ENCODE measurements at regions not wholly inside any gene's neighbourhood (a gene's known extent, or its start where the extent isn't known, plus 50 kb on each side); places are given as distances from the start of the nearest gene placed in this dataset.

DNA sequence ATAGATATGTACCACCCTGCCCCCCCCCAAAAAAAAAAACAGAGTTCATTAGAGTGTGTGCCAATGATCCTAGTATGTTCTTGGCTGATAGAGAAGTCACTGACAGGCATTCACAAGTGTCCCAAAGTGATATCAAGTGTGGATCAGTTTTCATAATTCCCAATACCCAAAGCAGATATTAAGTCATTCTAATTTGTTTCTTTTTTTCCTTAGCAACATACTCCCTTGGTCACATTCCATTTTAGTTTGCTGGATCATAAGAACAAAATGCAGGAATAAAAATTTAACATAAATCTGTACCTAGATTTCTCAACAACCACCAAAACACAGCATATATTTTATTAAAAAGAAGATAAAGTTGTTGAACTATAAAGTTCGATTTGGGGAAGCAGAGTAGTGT lies 129.8 kb upstream of the PALMD start:
- Histone ChIP-seq H4K20me1 (no peaks in the 10 kb centered on the region), H3K36me3 (no peaks in the 10 kb centered on the region), H3K4me1 (no peaks in the 10 kb centered on the region), H3K27me3 (no peaks in the 10 kb centered on the region), H3K4me3 (no peak overlapping the region), H3K4me2 (no peak overlapping the region), H3K9ac (no peak overlapping the region), H3K9me3 (no peaks in the 10 kb centered on the region), H3K27ac (no peak overlapping the region)
- TF ChIP-seq Cebpa-rat (IDR thresholded peaks at IDR 0.05): no peak

DNA sequence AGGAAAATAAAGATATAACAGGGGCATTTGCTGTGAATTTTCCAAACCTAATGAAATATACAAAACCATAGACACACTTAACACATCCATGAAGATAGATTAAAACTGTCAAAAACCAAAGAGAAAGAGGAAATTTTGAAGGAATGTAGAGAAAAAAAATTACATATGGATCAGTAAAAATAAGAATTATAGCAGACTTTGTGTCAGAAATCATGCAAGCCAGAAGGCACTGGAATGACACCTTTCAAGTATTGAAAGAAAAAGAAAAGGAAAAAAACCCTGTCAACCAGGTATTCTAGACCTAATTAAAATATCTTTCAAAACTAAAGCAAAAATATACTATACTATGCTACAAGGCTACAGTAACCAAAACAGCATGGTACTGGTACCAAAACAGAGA lies 125.8 kb upstream of the PALMD start:
- no peak for TF ChIP-seq Cebpa-rat (IDR thresholded peaks at IDR 0.05)
- H3K27ac ChIP-seq: no peak overlapping the region
- no peak overlapping the region for H3K4me2 ChIP-seq
- no peak overlapping the region for H3K9ac ChIP-seq
- no peaks in the 10 kb centered on the region for H4K20me1 ChIP-seq
- H3K9me3 ChIP-seq: no peaks in the 10 kb centered on the region
- H3K4me1 ChIP-seq: no peaks in the 10 kb centered on the region
- no peak overlapping the region for H3K4me3 ChIP-seq
- H3K27me3 ChIP-seq: no peaks in the 10 kb centered on the region
- H3K36me3 ChIP-seq: no peaks in the 10 kb centered on the region

DNA sequence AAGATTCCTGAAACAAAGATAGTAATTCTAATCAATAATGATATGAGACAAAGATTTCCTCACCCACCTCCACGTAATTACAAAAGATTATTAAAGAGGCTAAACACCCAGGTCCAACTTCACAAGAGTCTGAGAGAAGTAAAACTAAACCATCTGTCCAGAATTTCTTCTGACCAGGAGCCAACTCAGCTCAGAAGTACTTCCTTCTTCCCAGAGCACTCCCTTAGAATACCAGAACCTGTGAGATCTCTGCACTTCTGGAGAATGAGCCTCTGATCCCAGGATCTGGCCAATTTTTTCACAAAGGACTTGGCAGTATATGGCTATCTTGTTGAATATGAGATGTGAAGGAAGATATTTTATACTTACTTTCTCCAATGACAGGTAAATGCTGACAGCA lies 120.6 kb upstream of the PALMD start:
- Histone ChIP-seq H3K9ac (no peak overlapping the region), H3K4me3 (no peak overlapping the region), H3K27me3 (no peaks in the 10 kb centered on the region), H3K36me3 (no peaks in the 10 kb centered on the region), H3K4me2 (no peak overlapping the region), H3K9me3 (no peaks in the 10 kb centered on the region), H4K20me1 (no peaks in the 10 kb centered on the region), H3K27ac (no peak overlapping the region), H3K4me1 (no peaks in the 10 kb centered on the region)
- no peak for TF ChIP-seq Cebpa-rat (IDR thresholded peaks at IDR 0.05)

DNA sequence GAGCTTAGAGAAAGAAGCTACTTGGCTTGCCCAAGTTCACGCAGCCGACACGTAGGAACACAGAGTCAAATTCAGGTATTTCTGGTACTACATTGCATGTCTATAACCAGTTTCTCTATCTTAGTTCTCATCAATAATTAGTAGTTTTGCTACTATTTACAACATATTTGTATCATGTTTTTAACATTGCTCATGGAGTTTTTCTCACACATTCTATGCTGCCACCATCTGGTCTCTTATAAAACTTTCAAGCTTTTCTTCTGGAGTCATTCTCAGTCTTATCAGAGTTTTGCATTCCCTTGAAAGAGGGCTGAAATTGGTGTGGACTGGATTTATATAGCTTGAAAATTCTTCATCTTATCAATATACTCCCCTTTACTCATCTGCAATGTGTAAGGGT lies 118.8 kb upstream of the PALMD start:
- no peaks in the 10 kb centered on the region for H3K4me1 ChIP-seq
- H3K27me3 ChIP-seq: no peaks in the 10 kb centered on the region
- no peak overlapping the region for H3K4me3 ChIP-seq
- H3K36me3 ChIP-seq: no peaks in the 10 kb centered on the region
- TF ChIP-seq Cebpa-rat (IDR thresholded peaks at IDR 0.05): no peak
- H3K4me2 ChIP-seq: no peak overlapping the region
- no peak overlapping the region for H3K27ac ChIP-seq
- H4K20me1 ChIP-seq: no peaks in the 10 kb centered on the region
- no peaks in the 10 kb centered on the region for H3K9me3 ChIP-seq
- no peak overlapping the region for H3K9ac ChIP-seq

DNA sequence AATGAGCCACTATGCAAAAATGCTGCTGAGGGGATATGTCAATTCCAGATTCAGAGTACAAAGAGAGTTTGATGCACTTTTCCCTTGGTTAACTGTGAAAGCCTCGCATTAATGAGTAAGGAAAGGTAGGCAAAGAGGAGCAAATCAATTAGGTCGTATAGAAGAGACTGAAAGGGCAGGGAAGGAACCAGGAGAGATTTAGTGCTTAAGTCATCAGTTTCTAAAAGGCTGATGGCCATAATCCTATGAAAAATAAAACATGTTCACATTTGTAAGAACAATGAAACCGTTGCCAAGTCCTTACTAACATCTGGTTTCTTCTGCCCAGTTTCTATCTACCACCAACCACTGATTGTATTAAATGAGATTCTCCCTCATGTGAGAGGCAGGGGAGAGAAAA lies 118.4 kb upstream of the PALMD start:
- TF ChIP-seq Cebpa-rat (IDR thresholded peaks at IDR 0.05): no peak
- H3K4me3 ChIP-seq: no peak overlapping the region
- no peaks in the 10 kb centered on the region for H4K20me1 ChIP-seq
- H3K4me2 ChIP-seq: no peak overlapping the region
- H3K9ac ChIP-seq: no peak overlapping the region
- H3K4me1 ChIP-seq: no peaks in the 10 kb centered on the region
- H3K27ac ChIP-seq: no peak overlapping the region
- H3K9me3 ChIP-seq: no peaks in the 10 kb centered on the region
- no peaks in the 10 kb centered on the region for H3K27me3 ChIP-seq
- no peaks in the 10 kb centered on the region for H3K36me3 ChIP-seq

DNA sequence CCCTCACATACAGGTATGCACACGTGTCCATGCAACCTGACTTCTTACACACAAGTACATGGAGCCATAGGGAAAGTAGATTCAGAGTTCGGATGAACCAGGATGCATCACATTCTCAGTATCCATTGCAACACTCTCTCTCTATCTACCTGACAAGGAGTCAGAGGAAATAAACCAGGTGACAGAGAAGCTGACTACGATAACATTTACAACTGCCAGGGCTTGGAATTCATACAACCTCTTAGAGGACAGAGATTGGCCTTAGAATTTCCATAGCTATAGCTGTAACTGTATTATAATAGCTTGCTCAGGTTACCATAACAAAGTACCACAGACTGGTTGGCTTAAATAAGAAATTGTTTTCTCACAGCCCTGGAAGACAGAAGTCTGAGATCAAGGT lies 116.9 kb upstream of the PALMD start:
- Histone ChIP-seq H3K4me1 (no peaks in the 10 kb centered on the region), H4K20me1 (no peaks in the 10 kb centered on the region), H3K27ac (no peak overlapping the region), H3K36me3 (no peaks in the 10 kb centered on the region), H3K9ac (no peak overlapping the region), H3K27me3 (no peaks in the 10 kb centered on the region), H3K9me3 (no peaks in the 10 kb centered on the region), H3K4me2 (no peak overlapping the region), H3K4me3 (no peak overlapping the region)
- no peak for TF ChIP-seq Cebpa-rat (IDR thresholded peaks at IDR 0.05)

DNA sequence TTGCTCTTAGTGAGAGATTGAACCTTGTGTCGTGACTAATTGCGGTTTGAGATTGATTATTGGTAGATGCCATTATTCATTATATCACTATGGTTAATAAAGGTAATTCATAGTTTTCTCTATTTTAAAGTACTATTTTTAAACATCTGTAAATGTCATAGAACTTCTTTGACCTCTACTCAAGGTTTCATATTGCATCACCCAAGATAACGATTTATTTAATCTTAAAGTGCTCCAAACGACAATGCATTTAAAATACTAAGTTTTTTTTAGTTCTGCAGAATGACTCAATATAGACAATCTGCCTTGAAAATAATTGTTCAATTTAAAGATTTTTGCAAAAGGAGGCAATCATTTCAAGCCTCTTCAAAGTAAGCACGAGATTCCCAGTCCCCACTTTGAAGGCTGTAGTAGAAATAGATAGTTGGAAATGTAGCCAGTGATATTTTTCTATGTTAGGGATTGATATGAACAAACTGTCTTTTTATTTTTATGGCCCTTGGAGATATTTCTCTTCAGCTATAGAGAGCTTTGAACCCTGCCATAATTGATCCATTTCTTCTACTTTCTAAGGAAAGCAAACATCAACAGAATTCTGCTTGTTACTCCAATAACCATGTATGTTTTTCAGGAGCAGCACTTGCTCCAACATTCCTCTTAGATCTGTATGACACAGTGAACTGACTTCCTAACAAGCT lies 114.2 kb upstream of the PALMD start:
- no peaks in the 10 kb centered on the region for H4K20me1 ChIP-seq
- H3K27ac ChIP-seq: no peak overlapping the region
- no peaks in the 10 kb centered on the region for H3K27me3 ChIP-seq
- no peaks in the 10 kb centered on the region for H3K36me3 ChIP-seq
- TF ChIP-seq Cebpa-rat (IDR thresholded peaks at IDR 0.05): no peak
- H3K4me2 ChIP-seq: no peak overlapping the region
- H3K9me3 ChIP-seq: no peaks in the 10 kb centered on the region
- no peaks in the 10 kb centered on the region for H3K4me1 ChIP-seq
- H3K4me3 ChIP-seq: no peak overlapping the region
- H3K9ac ChIP-seq: no peak overlapping the region

DNA sequence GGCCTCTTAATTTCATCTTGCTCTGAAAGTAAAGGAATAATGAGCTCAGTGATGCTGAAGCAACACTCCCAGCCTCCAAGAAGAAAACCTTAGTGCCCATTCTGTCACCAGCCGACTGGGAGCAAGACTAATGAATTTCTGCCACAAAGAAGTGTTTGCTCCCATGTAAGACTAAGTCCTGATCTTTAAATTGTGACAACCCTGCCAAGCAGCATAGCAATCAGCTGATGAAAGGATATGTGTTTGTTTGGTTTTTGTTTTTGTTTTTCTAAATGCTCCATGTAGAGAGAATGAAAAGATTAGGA lies 113.7 kb upstream of the PALMD start:
- TF ChIP-seq Cebpa-rat (IDR thresholded peaks at IDR 0.05): no peak
- H3K9me3 ChIP-seq: no peaks in the 10 kb centered on the region
- H3K9ac ChIP-seq: no peak overlapping the region
- no peaks in the 10 kb centered on the region for H3K27me3 ChIP-seq
- H3K4me3 ChIP-seq: no peak overlapping the region
- no peak overlapping the region for H3K27ac ChIP-seq
- no peak overlapping the region for H3K4me2 ChIP-seq
- H3K4me1 ChIP-seq: no peaks in the 10 kb centered on the region
- no peaks in the 10 kb centered on the region for H4K20me1 ChIP-seq
- H3K36me3 ChIP-seq: no peaks in the 10 kb centered on the region

DNA sequence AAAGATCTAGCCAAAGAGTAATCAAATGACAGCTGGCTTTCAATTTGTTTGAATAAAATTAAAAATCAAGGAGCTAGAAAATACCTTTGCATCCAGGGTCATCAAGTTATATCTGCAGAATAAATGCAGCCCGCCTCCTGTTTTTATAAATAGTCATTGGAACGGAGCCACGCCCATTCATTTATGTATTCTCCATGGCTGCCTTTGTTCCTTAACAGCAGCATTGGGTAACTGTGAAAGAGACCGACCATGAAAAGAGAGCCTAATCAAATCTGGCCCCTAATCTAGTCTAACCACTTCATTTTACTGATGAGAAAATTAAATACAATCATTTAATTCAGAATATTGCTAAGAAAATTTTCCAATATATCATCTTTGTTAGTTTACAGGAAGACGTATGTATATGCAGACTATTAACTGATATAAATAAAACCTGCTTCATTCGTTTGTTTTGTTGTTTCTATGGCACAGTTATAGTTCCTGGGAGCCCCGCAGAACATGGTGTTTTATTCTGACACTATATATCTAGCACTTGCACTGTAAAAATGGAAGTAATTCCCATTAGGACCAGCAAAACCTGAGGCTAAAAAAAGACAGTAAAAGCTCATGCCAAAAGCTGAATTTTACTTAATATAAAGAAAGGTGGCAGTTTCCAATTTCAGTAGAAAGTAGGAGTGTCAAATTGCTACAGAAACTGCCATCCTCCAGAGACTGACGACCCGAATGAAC lies 111.8 kb upstream of the PALMD start:
- H3K9ac ChIP-seq: no peak overlapping the region
- no peaks in the 10 kb centered on the region for H3K9me3 ChIP-seq
- no peak overlapping the region for H3K4me3 ChIP-seq
- no peak overlapping the region for H3K27ac ChIP-seq
- no peaks in the 10 kb centered on the region for H3K27me3 ChIP-seq
- no peaks in the 10 kb centered on the region for H3K4me1 ChIP-seq
- H3K36me3 ChIP-seq: no peaks in the 10 kb centered on the region
- H4K20me1 ChIP-seq: no peaks in the 10 kb centered on the region
- no peak overlapping the region for H3K4me2 ChIP-seq
- no peak for TF ChIP-seq Cebpa-rat (IDR thresholded peaks at IDR 0.05)

DNA sequence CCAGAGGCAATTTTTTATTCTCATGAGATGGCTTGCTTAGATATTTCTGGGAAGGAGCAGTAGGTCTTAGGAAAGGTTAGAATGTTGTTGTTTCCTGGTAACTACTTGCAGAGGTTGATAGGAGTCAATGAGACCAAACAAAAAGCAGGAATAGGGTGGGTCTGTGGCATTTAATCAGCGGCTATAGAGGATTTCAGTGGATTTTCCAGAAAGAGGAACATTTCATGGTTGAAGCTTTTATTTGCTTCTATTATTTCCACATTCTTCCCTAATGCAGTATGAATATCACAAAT lies 111.3 kb upstream of the PALMD start:
- Histone ChIP-seq H3K9me3 (no peaks in the 10 kb centered on the region), H3K4me1 (no peaks in the 10 kb centered on the region), H3K27me3 (no peaks in the 10 kb centered on the region), H3K27ac (no peak overlapping the region), H3K9ac (no peak overlapping the region), H4K20me1 (no peaks in the 10 kb centered on the region), H3K4me3 (no peak overlapping the region), H3K4me2 (no peak overlapping the region), H3K36me3 (no peaks in the 10 kb centered on the region)
- TF ChIP-seq Cebpa-rat (IDR thresholded peaks at IDR 0.05): no peak
